Keratinocyte (primary cell): ENCODE measurements at regions not wholly inside any gene's neighbourhood (a gene's known extent, or its start where the extent isn't known, plus 50 kb on each side); places are given as distances from the start of the nearest gene placed in this dataset.

Experiments
- DNase-seq: peaks from one replicate; pipeline ENCODE4 v3.0.0-alpha.2; 2011; ENCODE audit warnings: low read depth, missing footprints, low spot score
- FAIRE-seq: peaks from 2 replicates; lab custom pipeline; 2011; peaks lifted over from hg19 to GRCh38; lab: Jason Lieb, UNC
- H2AFZ ChIP-seq: 2 replicates; pipeline ENCODE4 v1.6.0; 2012; ENCODE audit warnings: low read length, control low read depth, inconsistent platforms; ENCODE audit not compliant: control insufficient read depth
- H3K27ac ChIP-seq: 2 replicates; pipeline ENCODE4 v1.5.1; 2011; ENCODE audit warnings: low read length; ENCODE audit not compliant: control insufficient read depth, insufficient read depth
- H3K27me3 ChIP-seq: 3 replicates; pipeline ENCODE4 v1.6.0; 2011; ENCODE audit warnings: low read length; ENCODE audit not compliant: control insufficient read depth, insufficient read depth; ENCODE audit errors: extremely low read depth
- H3K36me3 ChIP-seq, 2 experiments: 2 replicates in 1 of 2; 3 replicates in 1 of 2; pipeline ENCODE4 v1.5.1; 2011; ENCODE audit warnings: low read length in 2 of 2, mild to moderate bottlenecking in 1 of 2; ENCODE audit not compliant: control insufficient read depth in 2 of 2, insufficient read depth in 2 of 2; ENCODE audit errors: extremely low read depth in 1 of 2
- H3K4me1 ChIP-seq: 3 replicates; pipeline ENCODE4 v1.5.1; 2011; ENCODE audit warnings: low read length; ENCODE audit not compliant: control insufficient read depth, insufficient read depth; ENCODE audit errors: extremely low read depth
- H3K4me2 ChIP-seq: 3 replicates; pipeline ENCODE4 v1.6.0; 2011; ENCODE audit warnings: low read depth, low read length; ENCODE audit not compliant: control insufficient read depth, insufficient read depth; ENCODE audit errors: extremely low read depth
- H3K4me3 ChIP-seq, 3 experiments: fragments of 200-600 bp in 1 of 3; sonication (generic) in 1 of 3; 2 replicates in 2 of 3; 3 replicates in 1 of 3; pipeline ENCODE4 v1.5.1; 2011 to 2016; ENCODE audit warnings: low read length in 3 of 3, mild to moderate bottlenecking in 3 of 3, control low read depth in 2 of 3, inconsistent platforms in 1 of 3, low read depth in 1 of 3, mixed read lengths in 1 of 3, mixed run types in 1 of 3, moderate library complexity in 1 of 3; ENCODE audit not compliant: control insufficient read depth in 2 of 3, insufficient read depth in 2 of 3; ENCODE audit errors: extremely low read depth in 1 of 3
- H3K79me2 ChIP-seq: 2 replicates; pipeline ENCODE4 v1.6.0; 2012; ENCODE audit warnings: low read length; ENCODE audit not compliant: control insufficient read depth, insufficient read depth
- H3K9ac ChIP-seq: 3 replicates; pipeline ENCODE4 v1.6.0; 2011; ENCODE audit warnings: low read length; ENCODE audit not compliant: control insufficient read depth, insufficient read depth; ENCODE audit errors: extremely low read depth
- H3K9me1 ChIP-seq: 3 replicates; pipeline ENCODE4 v1.6.0; 2011; ENCODE audit warnings: low read length; ENCODE audit not compliant: control insufficient read depth, insufficient read depth; ENCODE audit errors: extremely low read depth
- H3K9me3 ChIP-seq: 2 replicates; pipeline ENCODE4 v1.5.1; 2012; ENCODE audit warnings: low read depth, low read length; ENCODE audit not compliant: control insufficient read depth
- H4K20me1 ChIP-seq: 3 replicates; pipeline ENCODE4 v1.6.0; 2011; ENCODE audit warnings: low read length; ENCODE audit not compliant: control insufficient read depth, insufficient read depth; ENCODE audit errors: extremely low read depth
- EZH2 ChIP-seq: IDR thresholded peaks from one replicate; pipeline ENCODE4 v1.6.1; 2012; ENCODE audit warnings: inconsistent platforms, mild to moderate bottlenecking, low read length, moderate library complexity
- dilution Hi-C: fragments of 300-500 bp; cut with MboI; formaldehyde crosslinking; loops from one replicate; pipeline ENCODE4 v1.7.0; 2020; ENCODE audit warnings: low sequenced_read_pairs; ENCODE audit not compliant: extremely low pct_ligation_motif_present
- TF ChIP-seq, protein P1 (sequence below), 3 experiments: IDR thresholded peaks in 1 of 3; conservative IDR thresholded peaks in 1 of 3; optimal IDR thresholded peaks in 1 of 3; 2 replicates in 2 of 3; 3 replicates in 1 of 3; pipeline versions ENCODE3 to v1.5.1; 2011; ENCODE audit warnings: low read length in 3 of 3, mild to moderate bottlenecking in 3 of 3, moderate library complexity in 2 of 3, control low read depth in 1 of 3, inconsistent platforms in 1 of 3; ENCODE audit not compliant: insufficient read depth in 2 of 3; ENCODE audit errors: extremely low read depth in 1 of 3

DNA sequence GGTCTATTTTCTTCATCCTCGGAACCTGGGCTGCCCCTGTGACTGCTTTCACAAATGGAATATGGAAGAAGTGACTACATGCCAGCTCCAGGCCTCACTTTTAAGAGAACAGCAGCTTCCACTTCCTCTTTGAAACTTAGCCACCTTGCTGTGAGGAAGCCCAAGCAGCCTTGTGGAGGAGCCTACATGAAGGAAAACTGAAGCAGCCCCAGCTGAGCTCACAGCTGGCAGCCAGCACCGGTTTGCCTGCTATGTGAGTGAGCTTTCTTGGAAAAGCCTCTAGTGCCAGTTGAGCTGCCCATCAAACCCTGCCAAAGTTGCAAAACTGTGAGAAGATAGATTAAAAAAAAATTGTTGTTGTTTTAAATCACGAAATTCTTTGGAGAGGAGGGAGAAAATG is 498.0 kb upstream of the PROK2 start:
- Histone ChIP-seq H4K20me1 (no peaks in the 10 kb centered on the region), H3K4me2 (no peak overlapping the region), H3K4me1 (peaks cover under 1% of the 10 kb centered on the region), H3K79me2 (no peaks in the 10 kb centered on the region), H3K9ac (no peak overlapping the region), H3K9me3 (no peaks in the 10 kb centered on the region), H3K4me3 (no peak overlapping the region), H3K9me1 (no peaks in the 10 kb centered on the region), H3K27ac (no peak overlapping the region), H2AFZ (no peak overlapping the region), H3K27me3 (peaks cover 14% of the 10 kb centered on the region), H3K36me3 (no peaks in the 10 kb centered on the region)
- FAIRE-seq (no peak), DNase-seq (no peak)
- dilution Hi-C loops: no loop called here
- no peak for TF ChIP-seq EZH2
- TF ChIP-seq, protein P1, sequence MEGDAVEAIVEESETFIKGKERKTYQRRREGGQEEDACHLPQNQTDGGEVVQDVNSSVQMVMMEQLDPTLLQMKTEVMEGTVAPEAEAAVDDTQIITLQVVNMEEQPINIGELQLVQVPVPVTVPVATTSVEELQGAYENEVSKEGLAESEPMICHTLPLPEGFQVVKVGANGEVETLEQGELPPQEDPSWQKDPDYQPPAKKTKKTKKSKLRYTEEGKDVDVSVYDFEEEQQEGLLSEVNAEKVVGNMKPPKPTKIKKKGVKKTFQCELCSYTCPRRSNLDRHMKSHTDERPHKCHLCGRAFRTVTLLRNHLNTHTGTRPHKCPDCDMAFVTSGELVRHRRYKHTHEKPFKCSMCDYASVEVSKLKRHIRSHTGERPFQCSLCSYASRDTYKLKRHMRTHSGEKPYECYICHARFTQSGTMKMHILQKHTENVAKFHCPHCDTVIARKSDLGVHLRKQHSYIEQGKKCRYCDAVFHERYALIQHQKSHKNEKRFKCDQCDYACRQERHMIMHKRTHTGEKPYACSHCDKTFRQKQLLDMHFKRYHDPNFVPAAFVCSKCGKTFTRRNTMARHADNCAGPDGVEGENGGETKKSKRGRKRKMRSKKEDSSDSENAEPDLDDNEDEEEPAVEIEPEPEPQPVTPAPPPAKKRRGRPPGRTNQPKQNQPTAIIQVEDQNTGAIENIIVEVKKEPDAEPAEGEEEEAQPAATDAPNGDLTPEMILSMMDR (optimal IDR thresholded peaks at IDR 0.05 in 1 of 3, IDR thresholded peaks at IDR 0.05 in 1 of 3, conservative IDR thresholded peaks at IDR 0.05 in 1 of 3; ENCODE audit: extremely low read depth in 1 of 3, insufficient read depth in 2 of 3, low read length in 3 of 3): no peak

DNA sequence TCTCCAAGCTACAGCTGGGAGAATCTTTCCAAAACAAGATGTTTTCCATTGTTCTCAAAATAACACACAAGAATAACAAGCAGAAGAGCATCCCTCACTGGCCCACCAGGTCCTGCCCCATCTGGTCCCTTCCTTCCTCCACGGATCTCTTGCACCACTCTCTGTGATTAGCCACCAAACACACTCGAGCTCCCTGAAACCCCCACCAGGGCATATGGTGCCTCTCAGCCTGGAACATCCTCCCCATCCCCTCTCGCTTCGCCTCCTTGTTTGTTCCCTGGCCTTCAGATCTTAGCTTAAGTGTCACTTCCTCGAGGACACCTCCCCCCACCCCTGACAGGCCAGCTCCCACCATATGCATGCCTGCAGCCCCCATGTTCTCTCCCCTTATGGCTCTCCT is 496.6 kb upstream of the PROK2 start:
- Histone ChIP-seq H4K20me1 (no peaks in the 10 kb centered on the region), H3K27ac (no peak overlapping the region), H3K4me2 (no peak overlapping the region), H3K79me2 (no peaks in the 10 kb centered on the region), H2AFZ (no peak overlapping the region), H3K9me3 (no peaks in the 10 kb centered on the region), H3K27me3 (peaks cover 12% of the 10 kb centered on the region), H3K4me1 (no peaks in the 10 kb centered on the region), H3K9me1 (no peaks in the 10 kb centered on the region), H3K9ac (no peak overlapping the region), H3K36me3 (no peaks in the 10 kb centered on the region), H3K4me3 (no peak overlapping the region)
- dilution Hi-C loops: no loop called here
- no peak for DNase-seq
- no peak for FAIRE-seq
- TF ChIP-seq, protein P1 (optimal IDR thresholded peaks at IDR 0.05 in 1 of 3, IDR thresholded peaks at IDR 0.05 in 1 of 3, conservative IDR thresholded peaks at IDR 0.05 in 1 of 3; ENCODE audit: extremely low read depth in 1 of 3, insufficient read depth in 2 of 3, low read length in 3 of 3): no peak
- TF ChIP-seq EZH2: no peak
